CD4-positive, CD25-positive, alpha-beta regulatory T cell (primary cell): ENCODE measurements at regions not wholly inside any gene's neighbourhood (a gene's known extent, or its start where the extent isn't known, plus 50 kb on each side); places are given as distances from the start of the nearest gene placed in this dataset.
A peak's percentile ranks its signal among the peaks of the same experiment; 100 is the strongest.
"Not testable (repeated sequence)": the region's sequence is repeated elsewhere in the genome, so short reads cannot be mapped to it uniquely, and the experiment has no call there.

Source experiments
- ATAC-seq, 2 donors: fragments of 150-1000 bp; cut with Tn5 transposase; one replicate each; pipeline ENCODE4 v1.10.0; 2021; ENCODE audit warnings: low read depth in 2 of 2, moderate number of reproducible peaks in 2 of 2, moderate library complexity in 1 of 2
- DNase-seq, 3 donors: peaks; one replicate each; pipeline versions ENCODE4 v3.0.0 to v3.0.0-alpha.2; 2012 to 2022; ENCODE audit warnings: mixed read lengths in 1 of 3
- H3K27ac ChIP-seq: one replicate; pipeline ENCODE4 v1.7.0; 2013; ENCODE audit warnings: mild to moderate bottlenecking, low read length; ENCODE audit not compliant: insufficient read depth, poor library complexity, severe bottlenecking
- H3K27me3 ChIP-seq: one replicate; pipeline ENCODE4 v1.7.0; 2013; ENCODE audit warnings: low read length; ENCODE audit not compliant: control insufficient read depth, insufficient read depth
- H3K36me3 ChIP-seq: one replicate; pipeline ENCODE4 v1.7.0; 2013; ENCODE audit warnings: mild to moderate bottlenecking, low read length, moderate library complexity; ENCODE audit not compliant: control insufficient read depth, insufficient read depth
- H3K4me1 ChIP-seq: 2 replicates; pipeline ENCODE4 v1.7.0; 2013; ENCODE audit warnings: mild to moderate bottlenecking, low read length; ENCODE audit not compliant: insufficient read depth, control insufficient read depth, poor library complexity, severe bottlenecking
- H3K4me3 ChIP-seq: one replicate; pipeline ENCODE4 v1.7.0; 2013; ENCODE audit warnings: low read depth, mild to moderate bottlenecking, low read length, moderate library complexity
- H3K9me3 ChIP-seq, 2 experiments: 1 replicate in 1 of 2; 2 replicates in 1 of 2; pipeline ENCODE4 v1.7.0; 2013; ENCODE audit warnings: low read length in 2 of 2, mild to moderate bottlenecking in 1 of 2, moderate library complexity in 1 of 2; ENCODE audit not compliant: control insufficient read depth in 2 of 2
- H3K27ac Mint-ChIP-seq, 3 donors: one replicate each; pipeline ENCODE4 v1.8.0; 2020 to 2022; ENCODE audit warnings: mild to moderate bottlenecking in 3 of 3, mixed read lengths in 3 of 3, moderate library complexity in 2 of 3
- H3K27me3 Mint-ChIP-seq: one replicate; pipeline ENCODE4 v1.8.0; 2022; ENCODE audit warnings: mild to moderate bottlenecking, mixed read lengths
- H3K36me3 Mint-ChIP-seq: one replicate; pipeline ENCODE4 v1.8.0; 2020; ENCODE audit warnings: mixed read lengths
- H3K4me1 Mint-ChIP-seq, 4 donors: one replicate each; pipeline ENCODE4 v1.8.0; 2020 to 2022; ENCODE audit warnings: mixed read lengths in 4 of 4, mild to moderate bottlenecking in 1 of 4
- H3K4me3 Mint-ChIP-seq, 4 donors: one replicate each; pipeline ENCODE4 v1.8.0; 2020 to 2022; ENCODE audit warnings: mild to moderate bottlenecking in 4 of 4, mixed read lengths in 4 of 4, moderate library complexity in 3 of 4
- H3K9me3 Mint-ChIP-seq, 7 donors: one replicate each; pipeline ENCODE4 v1.8.0; 2020 to 2022; ENCODE audit warnings: mixed read lengths in 7 of 7, mild to moderate bottlenecking in 3 of 7, moderate library complexity in 2 of 7

GRCh38 chr3:20524328-20524727 is 338.3 kb upstream of the SGO1 start:
- Mint-ChIP-seq H3K27ac (no peak overlapping the region), H3K4me1 (peaks cover 0 to 1% (median 0%) of the 10 kb centered on the region in 4 donors)
- no peaks in the 10 kb centered on the region for H3K27me3 ChIP-seq

GRCh38 chr3:20523293-20523692 is 337.3 kb upstream of the SGO1 start:
- Mint-ChIP-seq H3K27ac (no peak overlapping the region), H3K9me3 (peaks cover 0 to 12% (median 7%) of the 10 kb centered on the region in 7 donors), H3K36me3 (no peaks in the 10 kb centered on the region), H3K27me3 (peaks cover 4% of the 10 kb centered on the region), H3K4me3 (no peak overlapping the region), H3K4me1 (no peaks in the 10 kb centered on the region)
- no peaks in the 10 kb centered on the region for H3K36me3 ChIP-seq
- no peaks in the 10 kb centered on the region for H3K27me3 ChIP-seq
- H3K9me3 ChIP-seq = no peaks in the 10 kb centered on the region
- no peaks in the 10 kb centered on the region for H3K4me1 ChIP-seq
- H3K27ac ChIP-seq = no peak overlapping the region
- H3K4me3 ChIP-seq = no peak overlapping the region
- DNase-seq (no peak), ATAC-seq (no peak)

More at GRCh38 chr3:20524328-20524727, 338.3 kb upstream of the SGO1 start:
- Mint-ChIP-seq H3K9me3 (peaks cover 0 to 12% (median 7%) of the 10 kb centered on the region in 7 donors), H3K4me3 (no peak overlapping the region), H3K36me3 (no peaks in the 10 kb centered on the region), H3K27me3 (peaks cover 4% of the 10 kb centered on the region)
- ATAC-seq = no peak
- H3K9me3 ChIP-seq = no peaks in the 10 kb centered on the region
- no peak overlapping the region for H3K27ac ChIP-seq
- no peaks in the 10 kb centered on the region for H3K4me1 ChIP-seq
- H3K36me3 ChIP-seq = no peaks in the 10 kb centered on the region
- no peak for DNase-seq
- no peak overlapping the region for H3K4me3 ChIP-seq

- H3K27me3 ChIP-seq, H3K4me1 Mint-ChIP-seq, H3K9me3 ChIP-seq, H3K27ac Mint-ChIP-seq, H3K27ac ChIP-seq, ATAC-seq, H3K4me3 Mint-ChIP-seq, H3K36me3 Mint-ChIP-seq, DNase-seq, H3K27me3 Mint-ChIP-seq, H3K4me1 ChIP-seq, H3K4me3 ChIP-seq, H3K36me3 ChIP-seq: not testable (repeated sequence)
- peaks cover 2 to 12% (median 4%) of the 10 kb centered on the region in 7 donors for H3K9me3 Mint-ChIP-seq
Measured at GRCh38 chr3:20517316-20517715, 331.3 kb upstream of the SGO1 start.

GRCh38 chr3:20516311-20516710 is 330.3 kb upstream of the SGO1 start:
- no peak for DNase-seq

GRCh38 chr3:20515834-20516233 is 329.8 kb upstream of the SGO1 start:
- Mint-ChIP-seq H3K4me3 (no peak overlapping the region), H3K4me1 (peaks cover 0 to 2% (median 0%) of the 10 kb centered on the region in 4 donors), H3K27me3 (peaks cover 3% of the 10 kb centered on the region), H3K27ac (no peak overlapping the region), H3K36me3 (no peaks in the 10 kb centered on the region), H3K9me3 (peaks cover 0 to 12% (median 4%) of the 10 kb centered on the region in 7 donors)
- Histone ChIP-seq H3K4me3 (no peak overlapping the region), H3K27me3 (no peaks in the 10 kb centered on the region), H3K36me3 (no peaks in the 10 kb centered on the region), H3K27ac (no peak overlapping the region), H3K4me1 (no peaks in the 10 kb centered on the region), H3K9me3 (no peaks in the 10 kb centered on the region)
- DNase-seq (no peak), ATAC-seq (no peak)

More at GRCh38 chr3:20516311-20516710, 330.3 kb upstream of the SGO1 start:
- Histone ChIP-seq H3K4me3 (no peak overlapping the region), H3K27ac (no peak overlapping the region), H3K4me1 (no peaks in the 10 kb centered on the region), H3K36me3 (no peaks in the 10 kb centered on the region), H3K27me3 (no peaks in the 10 kb centered on the region), H3K9me3 (no peaks in the 10 kb centered on the region)
- Mint-ChIP-seq H3K4me1 (peaks cover 0 to 2% (median 0%) of the 10 kb centered on the region in 4 donors), H3K4me3 (no peak overlapping the region), H3K9me3 (peaks cover 0 to 12% (median 5%) of the 10 kb centered on the region in 7 donors), H3K27ac (no peak overlapping the region), H3K36me3 (no peaks in the 10 kb centered on the region), H3K27me3 (peaks cover 4% of the 10 kb centered on the region)
- no peak for ATAC-seq

GRCh38 chr3:20511863-20512505 is 326.0 kb upstream of the SGO1 start:
- ATAC-seq (no peak), DNase-seq (peak in 1 of 3 donors; percentile 5)
- no peak overlapping the region for H3K4me3 Mint-ChIP-seq
- no peaks in the 10 kb centered on the region for H3K36me3 Mint-ChIP-seq
- Histone ChIP-seq H3K27ac (no peak overlapping the region), H3K27me3 (no peaks in the 10 kb centered on the region), H3K36me3 (no peaks in the 10 kb centered on the region), H3K4me3 (no peak overlapping the region), H3K9me3 (peaks cover 0 to 6% of the 10 kb centered on the region in 2 experiments), H3K4me1 (no peaks in the 10 kb centered on the region)
- peaks cover 0 to 2% (median 0%) of the 10 kb centered on the region in 4 donors for H3K4me1 Mint-ChIP-seq
- H3K9me3 Mint-ChIP-seq = peaks cover 0 to 11% (median 4%) of the 10 kb centered on the region in 7 donors
- H3K27me3 Mint-ChIP-seq = no peaks in the 10 kb centered on the region
- H3K27ac Mint-ChIP-seq = no peak overlapping the region

GRCh38 chr3:20510396-20510795 is 324.4 kb upstream of the SGO1 start:
- ATAC-seq (no peak), DNase-seq (no peak)
- H3K27ac Mint-ChIP-seq = no peak overlapping the region
- H3K27me3 ChIP-seq = no peaks in the 10 kb centered on the region
- H3K4me1 Mint-ChIP-seq = peaks cover 0 to 2% (median 0%) of the 10 kb centered on the region in 4 donors
- H3K27ac ChIP-seq = no peak overlapping the region
- H3K4me1 ChIP-seq = no peaks in the 10 kb centered on the region
- H3K4me3 Mint-ChIP-seq = no peak overlapping the region
- no peaks in the 10 kb centered on the region for H3K27me3 Mint-ChIP-seq
- H3K4me3 ChIP-seq = no peak overlapping the region
- peaks cover 0 to 13% (median 10%) of the 10 kb centered on the region in 7 donors for H3K9me3 Mint-ChIP-seq
- peaks cover 0 to 6% of the 10 kb centered on the region in 2 experiments for H3K9me3 ChIP-seq
- no peaks in the 10 kb centered on the region for H3K36me3 ChIP-seq
- no peaks in the 10 kb centered on the region for H3K36me3 Mint-ChIP-seq
